Adrenal gland (tissue), 5 donors: ENCODE measurements at regions not wholly inside any gene's neighbourhood (a gene's known extent, or its start where the extent isn't known, plus 50 kb on each side); places are given as distances from the start of the nearest gene placed in this dataset.

Experiments
- POLR2A ChIP-seq, 2 donors: fragments of 450-650 bp; IDR thresholded peaks; one replicate each; pipeline ENCODE4 v1.6.1; 2017; ENCODE audit warnings: antibody characterized with exemption in 2 of 2, mild to moderate bottlenecking in 2 of 2, moderate library complexity in 1 of 2
- TF ChIP-seq, protein P1 (sequence below), 6 experiments: fragments of 450-650 bp in 4 of 6; fragments of 200-600 bp in 2 of 6; sonication (generic) in 1 of 6; IDR thresholded peaks; 1 replicate in 5 of 6; 2 replicates in 1 of 6; pipeline versions ENCODE4 v1.5.1 to v1.8.0; 2016 to 2021; ENCODE audit warnings: antibody characterized with exemption in 6 of 6, mild to moderate bottlenecking in 2 of 6, moderate library complexity in 1 of 6
- donor health status: DM: no; HTN: no; CAD: no.

DNA sequence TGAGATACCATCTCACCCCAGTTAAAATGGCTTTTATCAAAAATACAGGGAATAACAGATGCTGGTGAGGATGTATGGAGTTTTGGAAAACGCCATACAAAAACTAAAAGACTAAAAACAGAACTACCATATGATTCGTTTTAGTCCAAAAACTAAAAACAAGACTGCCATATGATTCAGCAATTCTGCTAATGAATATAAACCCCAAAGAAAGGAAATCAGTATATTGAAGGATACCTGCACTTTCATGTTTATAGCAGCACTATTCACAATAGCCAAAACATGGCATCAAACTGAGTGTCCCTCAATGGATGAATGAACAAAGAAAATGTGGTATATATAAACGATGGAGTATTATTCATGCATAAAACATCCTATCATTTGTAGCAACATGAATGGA lies 224.4 kb upstream of the MC4R start:
- TF ChIP-seq, protein P1, sequence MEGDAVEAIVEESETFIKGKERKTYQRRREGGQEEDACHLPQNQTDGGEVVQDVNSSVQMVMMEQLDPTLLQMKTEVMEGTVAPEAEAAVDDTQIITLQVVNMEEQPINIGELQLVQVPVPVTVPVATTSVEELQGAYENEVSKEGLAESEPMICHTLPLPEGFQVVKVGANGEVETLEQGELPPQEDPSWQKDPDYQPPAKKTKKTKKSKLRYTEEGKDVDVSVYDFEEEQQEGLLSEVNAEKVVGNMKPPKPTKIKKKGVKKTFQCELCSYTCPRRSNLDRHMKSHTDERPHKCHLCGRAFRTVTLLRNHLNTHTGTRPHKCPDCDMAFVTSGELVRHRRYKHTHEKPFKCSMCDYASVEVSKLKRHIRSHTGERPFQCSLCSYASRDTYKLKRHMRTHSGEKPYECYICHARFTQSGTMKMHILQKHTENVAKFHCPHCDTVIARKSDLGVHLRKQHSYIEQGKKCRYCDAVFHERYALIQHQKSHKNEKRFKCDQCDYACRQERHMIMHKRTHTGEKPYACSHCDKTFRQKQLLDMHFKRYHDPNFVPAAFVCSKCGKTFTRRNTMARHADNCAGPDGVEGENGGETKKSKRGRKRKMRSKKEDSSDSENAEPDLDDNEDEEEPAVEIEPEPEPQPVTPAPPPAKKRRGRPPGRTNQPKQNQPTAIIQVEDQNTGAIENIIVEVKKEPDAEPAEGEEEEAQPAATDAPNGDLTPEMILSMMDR (IDR thresholded peaks at IDR 0.05), result no peak
- no peak for TF ChIP-seq POLR2A (IDR thresholded peaks at IDR 0.05)
